Activated CD4-positive, alpha-beta T cell treated with anti-CD3 and anti-CD28 coated beads, Interleukin-2, amount 10 ng/mL, durations not matched to agents 7 days and 5 days (primary cell): ENCODE measurements at regions not wholly inside any gene's neighbourhood (a gene's known extent, or its start where the extent isn't known, plus 50 kb on each side); places are given as distances from the start of the nearest gene placed in this dataset.
"Not testable (repeated sequence)": the region's sequence is repeated elsewhere in the genome, so short reads cannot be mapped to it uniquely, and the experiment has no call there.

ENCODE experiments used
- CTCF ChIA-PET: fragments of 350-600 bp; sonication (Branson Sonifier 250); formaldehyde crosslinking; loops from one replicate; lab custom pipeline; 2021; ENCODE audit warnings: antibody characterized with exemption; lab: Charles Lee
- POLR2A ChIA-PET: fragments of 350-600 bp; sonication (Branson Sonifier 250); formaldehyde crosslinking; loops from one replicate; lab custom pipeline; 2021; ENCODE audit warnings: antibody characterized with exemption; lab: Charles Lee
- DNase-seq: peaks from one replicate; pipeline ENCODE4 v3.0.0-alpha.2; 2020
- H3K27ac Mint-ChIP-seq: one replicate; pipeline ENCODE4 v1.8.0; 2021; ENCODE audit warnings: mild to moderate bottlenecking, moderate library complexity, mixed read lengths
- H3K27me3 Mint-ChIP-seq: one replicate; pipeline ENCODE4 v1.8.0; 2021; ENCODE audit warnings: mixed read lengths
- H3K36me3 Mint-ChIP-seq: one replicate; pipeline ENCODE4 v1.8.0; 2021; ENCODE audit warnings: low read depth, mixed read lengths
- H3K4me1 Mint-ChIP-seq: one replicate; pipeline ENCODE4 v1.8.0; 2021; ENCODE audit warnings: mixed read lengths
- H3K4me3 Mint-ChIP-seq: one replicate; pipeline ENCODE4 v1.8.0; 2021; ENCODE audit warnings: mild to moderate bottlenecking, moderate library complexity, mixed read lengths
- H3K9me3 Mint-ChIP-seq: one replicate; pipeline ENCODE4 v1.8.0; 2021; ENCODE audit warnings: mixed read lengths

GRCh38 chr16:65816556-65816955 is 549.9 kb upstream of the CDH5 start:
- no peak overlapping the region for H3K27ac Mint-ChIP-seq
- no peaks in the 10 kb centered on the region for H3K27me3 Mint-ChIP-seq
- no peaks in the 10 kb centered on the region for H3K9me3 Mint-ChIP-seq
- H3K4me1 Mint-ChIP-seq, result no peaks in the 10 kb centered on the region
- no peak for DNase-seq
- CTCF ChIA-PET, result interaction anchor here (1.1 kb wide), 1 partner anchor 35 kb away, joined by 4 read pairs; no protein-coding TSS in a partner anchor
- no peak overlapping the region for H3K4me3 Mint-ChIP-seq
- H3K36me3 Mint-ChIP-seq, result no peaks in the 10 kb centered on the region
- POLR2A ChIA-PET, result no interaction called here

- H3K27me3 Mint-ChIP-seq, result no peaks in the 10 kb centered on the region
- POLR2A ChIA-PET, result no interaction called here
- H3K36me3 Mint-ChIP-seq, result no peaks in the 10 kb centered on the region
- H3K9me3 Mint-ChIP-seq, result no peaks in the 10 kb centered on the region
- H3K4me1 Mint-ChIP-seq, result no peaks in the 10 kb centered on the region
- CTCF ChIA-PET, result no interaction called here
- no peak for DNase-seq
- no peak overlapping the region for H3K27ac Mint-ChIP-seq
- no peak overlapping the region for H3K4me3 Mint-ChIP-seq
Measured at GRCh38 chr16:65815707-65816106, 550.8 kb upstream of the CDH5 start.

- H3K9me3 Mint-ChIP-seq, DNase-seq, H3K4me1 Mint-ChIP-seq, CTCF ChIA-PET, H3K4me3 Mint-ChIP-seq, H3K27me3 Mint-ChIP-seq, POLR2A ChIA-PET, H3K36me3 Mint-ChIP-seq, H3K27ac Mint-ChIP-seq: not testable (repeated sequence)
Measured at GRCh38 chr16:65813879-65814278, 552.6 kb upstream of the CDH5 start.

- H3K27me3 Mint-ChIP-seq, result no peaks in the 10 kb centered on the region
- H3K4me1 Mint-ChIP-seq, result no peaks in the 10 kb centered on the region
- ChIA-PET POLR2A (no interaction called here), CTCF (no interaction called here)
- no peak overlapping the region for H3K4me3 Mint-ChIP-seq
- no peak for DNase-seq
- no peaks in the 10 kb centered on the region for H3K36me3 Mint-ChIP-seq
- H3K27ac Mint-ChIP-seq, result no peak overlapping the region
- H3K9me3 Mint-ChIP-seq, result no peaks in the 10 kb centered on the region
Measured at GRCh38 chr16:65809627-65810026, 556.9 kb upstream of the CDH5 start.

GRCh38 chr16:65808790-65809189 is 557.7 kb upstream of the CDH5 start:
- Mint-ChIP-seq H3K27me3 (no peaks in the 10 kb centered on the region), H3K4me1 (no peaks in the 10 kb centered on the region), H3K36me3 (no peaks in the 10 kb centered on the region), H3K9me3 (no peaks in the 10 kb centered on the region), H3K4me3 (no peak overlapping the region), H3K27ac (no peak overlapping the region)
- ChIA-PET CTCF (no interaction called here), POLR2A (no interaction called here)
- no peak for DNase-seq

DNA sequence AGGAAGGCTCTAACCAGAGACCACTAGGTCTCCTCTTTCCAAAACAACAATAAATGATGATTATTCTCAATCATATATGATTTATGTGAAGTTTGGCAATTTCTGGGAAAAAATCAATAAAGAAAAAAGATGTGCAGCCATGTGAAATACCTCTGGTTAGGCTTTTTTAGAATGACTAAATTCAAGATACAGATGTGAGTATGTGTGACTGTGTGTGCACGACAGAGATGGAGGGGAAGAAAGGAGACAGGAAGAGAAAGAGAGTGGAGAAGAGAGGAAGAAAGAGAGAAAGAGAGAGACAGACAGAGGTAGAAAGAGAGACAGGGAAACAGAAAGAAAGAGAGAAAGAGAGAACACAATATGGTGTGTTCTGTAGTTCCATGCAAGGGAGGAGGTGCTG is 558.6 kb upstream of the CDH5 start:
- ChIA-PET CTCF (no interaction called here), POLR2A (no interaction called here)
- Mint-ChIP-seq H3K27me3 (no peaks in the 10 kb centered on the region), H3K27ac (no peak overlapping the region), H3K4me3 (no peak overlapping the region), H3K9me3 (no peaks in the 10 kb centered on the region), H3K36me3 (no peaks in the 10 kb centered on the region), H3K4me1 (no peaks in the 10 kb centered on the region)
- no peak for DNase-seq

DNA sequence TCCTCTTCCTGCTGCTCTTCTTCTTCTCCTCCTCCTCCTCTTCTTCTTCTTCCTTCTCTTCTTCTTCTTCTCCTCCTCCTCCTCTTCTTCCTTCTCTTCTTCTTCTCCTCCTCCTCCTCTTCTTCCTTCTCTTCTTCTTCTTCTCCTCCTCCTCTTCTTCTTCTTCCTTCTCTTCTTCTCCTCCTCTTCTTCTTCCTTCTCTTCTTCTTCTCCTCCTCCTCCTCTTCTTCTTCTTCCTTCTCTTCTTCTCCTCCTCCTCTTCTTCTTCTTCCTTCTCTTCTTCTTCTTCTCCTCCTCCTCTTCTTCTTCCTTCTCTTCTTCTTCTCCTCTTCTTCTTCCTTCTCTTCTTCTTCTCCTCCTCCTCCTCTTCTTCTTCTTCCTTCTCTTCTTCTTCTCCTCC is 560.8 kb upstream of the CDH5 start:
- H3K4me3 Mint-ChIP-seq, DNase-seq, H3K9me3 Mint-ChIP-seq, H3K27me3 Mint-ChIP-seq, POLR2A ChIA-PET, H3K4me1 Mint-ChIP-seq, H3K36me3 Mint-ChIP-seq, CTCF ChIA-PET, H3K27ac Mint-ChIP-seq: not testable (repeated sequence)

- Mint-ChIP-seq H3K4me1 (no peaks in the 10 kb centered on the region), H3K27ac (no peak overlapping the region), H3K9me3 (no peaks in the 10 kb centered on the region), H3K4me3 (no peak overlapping the region), H3K36me3 (no peaks in the 10 kb centered on the region), H3K27me3 (no peaks in the 10 kb centered on the region)
- POLR2A ChIA-PET, result no interaction called here
- DNase-seq, result no peak
- CTCF ChIA-PET, result no interaction called here
Measured at GRCh38 chr16:65796481-65796880, 570.0 kb upstream of the CDH5 start.

DNA sequence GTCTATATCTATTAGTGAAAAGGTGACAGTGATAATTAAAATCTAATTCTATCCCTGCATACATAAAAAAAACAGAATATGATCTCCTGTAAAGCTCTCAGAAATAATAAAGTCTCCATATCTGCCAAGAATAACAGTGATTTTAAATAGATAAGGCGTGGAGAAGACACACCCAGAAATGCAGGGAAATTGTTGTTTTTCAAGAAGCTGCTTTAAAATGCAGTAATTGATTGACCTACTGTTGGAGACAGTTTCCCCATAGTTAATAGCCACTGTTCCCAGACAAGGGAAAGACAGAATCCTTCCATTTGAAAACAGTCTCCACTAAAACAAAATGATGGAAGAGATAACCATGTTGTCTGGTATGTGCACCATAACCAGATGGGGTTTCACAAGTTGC is 571.5 kb upstream of the CDH5 start:
- Mint-ChIP-seq H3K36me3 (no peaks in the 10 kb centered on the region), H3K4me3 (no peak overlapping the region), H3K27me3 (no peaks in the 10 kb centered on the region), H3K4me1 (no peaks in the 10 kb centered on the region), H3K9me3 (no peaks in the 10 kb centered on the region), H3K27ac (no peak overlapping the region)
- CTCF ChIA-PET, result no interaction called here
- POLR2A ChIA-PET, result no interaction called here
- no peak for DNase-seq

DNA sequence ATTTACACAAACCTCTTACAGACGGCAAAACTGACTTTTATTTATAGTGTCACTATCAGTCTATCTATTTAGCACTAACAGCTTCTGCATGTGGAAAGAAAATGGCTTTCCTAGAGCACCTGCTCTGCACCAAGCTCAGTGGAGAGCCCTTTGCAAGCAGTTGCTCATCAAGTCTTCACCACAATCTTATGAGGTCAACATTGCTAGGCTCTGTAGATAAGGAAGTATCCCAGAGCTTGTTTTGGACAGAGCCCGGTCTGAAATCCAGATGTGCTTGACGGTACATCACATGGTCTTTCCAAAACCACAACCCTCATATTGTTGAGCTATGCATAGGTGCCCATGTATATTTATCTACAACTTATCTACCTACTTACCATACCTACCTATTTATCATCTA is 572.7 kb upstream of the CDH5 start:
- CTCF ChIA-PET, result no interaction called here
- POLR2A ChIA-PET, result no interaction called here
- H3K4me3 Mint-ChIP-seq, result no peak overlapping the region

DNA sequence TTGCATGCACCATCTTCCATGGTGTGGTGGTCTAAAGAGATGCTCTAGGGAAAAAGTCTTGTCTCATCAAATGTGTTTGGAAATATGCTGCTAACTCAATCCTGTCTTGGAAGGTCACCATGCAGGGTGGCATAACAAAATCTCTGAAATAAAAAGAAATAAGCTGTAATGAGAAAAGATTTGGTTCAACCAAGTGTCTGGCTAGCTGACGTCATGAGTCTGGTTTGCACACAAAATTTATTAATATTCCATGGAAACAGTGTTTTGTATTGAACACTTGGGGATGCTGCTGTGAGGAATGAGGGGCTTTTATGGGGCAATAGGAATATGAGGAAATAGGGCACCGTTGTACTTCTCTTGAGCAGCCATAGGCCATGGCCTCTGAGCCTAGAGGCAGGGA is 575.7 kb upstream of the CDH5 start:
- no peak for DNase-seq
- ChIA-PET CTCF (no interaction called here), POLR2A (no interaction called here)
- H3K4me3 Mint-ChIP-seq, result no peak overlapping the region
- no peaks in the 10 kb centered on the region for H3K9me3 Mint-ChIP-seq
- H3K4me1 Mint-ChIP-seq, result no peaks in the 10 kb centered on the region
- no peaks in the 10 kb centered on the region for H3K27me3 Mint-ChIP-seq
- no peaks in the 10 kb centered on the region for H3K36me3 Mint-ChIP-seq
- H3K27ac Mint-ChIP-seq, result no peak overlapping the region

More for the DNA sequence above, 572.7 kb upstream of the CDH5 start:
- DNase-seq, result no peak
- Mint-ChIP-seq H3K27me3 (no peaks in the 10 kb centered on the region), H3K36me3 (no peaks in the 10 kb centered on the region), H3K9me3 (no peaks in the 10 kb centered on the region), H3K27ac (no peak overlapping the region), H3K4me1 (no peaks in the 10 kb centered on the region)

DNA sequence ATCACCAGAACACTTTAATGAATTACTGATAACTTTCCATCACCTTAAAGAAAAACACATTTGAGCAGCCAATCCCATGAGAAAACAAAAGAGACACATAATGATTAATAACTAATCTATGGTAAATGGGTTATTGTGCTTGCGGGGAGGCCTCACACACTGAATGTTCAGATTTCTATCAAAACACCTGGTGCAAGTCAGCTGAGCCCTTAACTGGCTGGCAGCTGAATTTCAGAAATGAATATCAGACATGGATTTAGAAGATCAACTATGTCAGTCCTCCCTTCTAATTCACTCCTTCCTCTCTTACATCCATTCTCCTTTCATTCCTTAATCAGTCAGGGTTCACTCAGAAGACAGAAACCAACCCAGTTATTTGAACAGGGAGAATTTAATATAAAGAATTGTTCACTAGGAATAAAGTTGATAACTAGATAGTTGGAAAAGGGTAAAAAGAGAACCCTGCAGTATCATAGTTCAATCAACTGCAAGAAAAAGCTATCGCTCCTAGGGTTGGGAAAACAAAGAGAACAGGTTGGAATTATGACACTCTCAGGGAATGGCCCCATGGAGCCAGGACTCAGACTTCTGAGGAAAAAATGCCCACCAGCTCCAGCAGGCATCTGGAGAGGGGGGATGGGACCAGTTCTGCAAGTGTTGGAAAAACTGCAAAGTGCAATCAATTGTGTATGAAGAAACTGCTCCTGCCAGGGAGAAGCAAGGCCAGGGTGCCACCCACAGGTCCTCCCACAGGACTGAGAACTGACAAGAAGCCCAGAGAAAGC is 577.1 kb upstream of the CDH5 start:
- H3K4me1 Mint-ChIP-seq, result no peaks in the 10 kb centered on the region
- H3K9me3 Mint-ChIP-seq, result no peaks in the 10 kb centered on the region
- no peak for DNase-seq
- H3K4me3 Mint-ChIP-seq, result no peak overlapping the region
- H3K27ac Mint-ChIP-seq, result no peak overlapping the region
- ChIA-PET CTCF (no interaction called here), POLR2A (no interaction called here)
- no peaks in the 10 kb centered on the region for H3K36me3 Mint-ChIP-seq
- H3K27me3 Mint-ChIP-seq, result no peaks in the 10 kb centered on the region

- H3K36me3 Mint-ChIP-seq, result no peaks in the 10 kb centered on the region
- no peak for DNase-seq
- ChIA-PET CTCF (no interaction called here), POLR2A (no interaction called here)
- H3K4me1 Mint-ChIP-seq, result no peaks in the 10 kb centered on the region
- no peak overlapping the region for H3K27ac Mint-ChIP-seq
- no peaks in the 10 kb centered on the region for H3K27me3 Mint-ChIP-seq
- no peaks in the 10 kb centered on the region for H3K9me3 Mint-ChIP-seq
- no peak overlapping the region for H3K4me3 Mint-ChIP-seq
Measured at GRCh38 chr16:65788434-65789140, 577.9 kb upstream of the CDH5 start.

GRCh38 chr16:65787921-65788320 is 578.6 kb upstream of the CDH5 start:
- Mint-ChIP-seq H3K27me3 (no peaks in the 10 kb centered on the region), H3K4me1 (no peaks in the 10 kb centered on the region), H3K36me3 (no peaks in the 10 kb centered on the region), H3K27ac (no peak overlapping the region), H3K4me3 (no peak overlapping the region), H3K9me3 (no peaks in the 10 kb centered on the region)
- no peak for DNase-seq
- ChIA-PET CTCF (no interaction called here), POLR2A (no interaction called here)
